B cell (primary cell): ENCODE measurements at regions not wholly inside any gene's neighbourhood (a gene's known extent, or its start where the extent isn't known, plus 50 kb on each side); places are given as distances from the start of the nearest gene placed in this dataset.

Source experiments
- ATAC-seq: fragments of 200-7000 bp; cut with Tn5 transposase; one replicate; pipeline ENCODE4 v1.10.0; 2021; ENCODE audit warnings: low read depth, mild to moderate bottlenecking, moderate number of reproducible peaks, moderate library complexity
- CTCF ChIA-PET: fragments of 350-600 bp; sonication (Branson Sonifier 250); formaldehyde crosslinking; loops from one replicate; lab custom pipeline; 2021; ENCODE audit warnings: antibody characterized with exemption, inconsistent platforms; lab: Charles Lee
- POLR2A ChIA-PET: fragments of 350-600 bp; sonication (Branson Sonifier 250); formaldehyde crosslinking; loops from one replicate; lab custom pipeline; 2021; ENCODE audit warnings: antibody characterized with exemption; lab: Charles Lee
- DNase-seq: peaks from one replicate; pipeline ENCODE4 v3.0.0; 2013
- H2AFZ ChIP-seq: 2 replicates; pipeline ENCODE4 v1.6.1; 2012; ENCODE audit warnings: mild to moderate bottlenecking, low read depth, low read length; ENCODE audit not compliant: insufficient read depth, poor library complexity, severe bottlenecking
- H3K27ac ChIP-seq, 2 donors: 1 replicate in 1 of 2; 2 replicates in 1 of 2; pipeline ENCODE4 v1.5.1; 2012 to 2013; ENCODE audit warnings: low read length in 2 of 2, mild to moderate bottlenecking in 2 of 2, moderate library complexity in 1 of 2
- H3K27me3 ChIP-seq, 4 experiments: fragments of 200-600 bp in 1 of 4; sonication (generic) in 1 of 4; replicated peaks in 1 of 4; 1 replicate in 2 of 4; 2 replicates in 2 of 4; pipeline versions ENCODE4 v1.6.1 to v1.7.0; 2013 to 2016; ENCODE audit warnings: low read length in 3 of 4, mild to moderate bottlenecking in 2 of 4, mixed read lengths in 1 of 4, moderate library complexity in 1 of 4; ENCODE audit not compliant: insufficient read depth in 4 of 4, control insufficient read depth in 3 of 4; ENCODE audit errors: control extremely low read depth in 1 of 4
- H3K36me3 ChIP-seq, 2 experiments: replicated peaks in 1 of 2; 1 replicate in 1 of 2; 2 replicates in 1 of 2; pipeline versions ENCODE4 v1.6.1 to v1.7.1; 2013; ENCODE audit warnings: low read length in 1 of 2; ENCODE audit not compliant: insufficient read depth in 2 of 2, control insufficient read depth in 1 of 2; ENCODE audit errors: control extremely low read depth in 1 of 2, extremely low read depth in 1 of 2
- H3K4me1 ChIP-seq, 2 donors: fragments of 200-600 bp in 1 of 2; sonication (generic) in 1 of 2; 1 replicate in 1 of 2; 2 replicates in 1 of 2; pipeline versions ENCODE4 v1.5.1 to v1.6.1; 2013 to 2017; ENCODE audit warnings: low read length in 2 of 2; ENCODE audit not compliant: control insufficient read depth in 2 of 2, insufficient read depth in 2 of 2
- H3K4me2 ChIP-seq: replicated peaks from 2 replicates; pipeline ENCODE3; 2012; ENCODE audit warnings: mild to moderate bottlenecking, low read depth, low read length; ENCODE audit not compliant: poor library complexity, severe bottlenecking
- H3K4me3 ChIP-seq, 5 experiments: fragments of 200-600 bp in 1 of 5; sonication (generic) in 1 of 5; 1 replicate in 3 of 5; 2 replicates in 2 of 5; pipeline versions ENCODE4 v1.5.1 to v1.7.0; 2011 to 2016; ENCODE audit warnings: low read length in 4 of 5, mild to moderate bottlenecking in 4 of 5, low read depth in 2 of 5, control low read depth in 1 of 5, moderate library complexity in 1 of 5; ENCODE audit not compliant: insufficient read depth in 1 of 5; ENCODE audit errors: control extremely low read depth in 1 of 5, extremely low read depth in 1 of 5
- H3K79me2 ChIP-seq: fragments of 200-600 bp; sonication (generic); one replicate; pipeline ENCODE4 v1.6.0; 2016; ENCODE audit warnings: low read length; ENCODE audit not compliant: control insufficient read depth, insufficient read depth
- H3K9ac ChIP-seq: fragments of 200-600 bp; sonication (generic); 2 replicates; pipeline ENCODE4 v1.6.1; 2017; ENCODE audit warnings: mild to moderate bottlenecking, low read length, moderate library complexity
- H3K9me3 ChIP-seq, 3 donors: one replicate each; pipeline versions ENCODE4 v1.6.1 to v1.7.1; 2013; ENCODE audit warnings: low read length in 2 of 3; ENCODE audit not compliant: control insufficient read depth in 2 of 3, insufficient read depth in 1 of 3; ENCODE audit errors: control extremely low read depth in 1 of 3
- H4K20me1 ChIP-seq: 2 replicates; pipeline ENCODE4 v1.6.0; 2012; ENCODE audit warnings: mild to moderate bottlenecking, low read length; ENCODE audit not compliant: insufficient read depth, control insufficient read depth, poor library complexity, severe bottlenecking
- H3K27ac Mint-ChIP-seq: one replicate; pipeline ENCODE4 v1.8.0; 2021; ENCODE audit warnings: mixed read lengths
- H3K27me3 Mint-ChIP-seq: one replicate; pipeline ENCODE4 v1.8.0; 2021; ENCODE audit warnings: mixed read lengths
- H3K4me1 Mint-ChIP-seq: one replicate; pipeline ENCODE4 v1.8.0; 2021; ENCODE audit warnings: mixed read lengths
- H3K4me3 Mint-ChIP-seq: one replicate; pipeline ENCODE4 v1.8.0; 2021; ENCODE audit warnings: mixed read lengths
- H3K9me3 Mint-ChIP-seq: one replicate; pipeline ENCODE4 v1.8.0; 2022; ENCODE audit warnings: mixed read lengths; ENCODE audit not compliant: insufficient read depth
- CTCF ChIP-seq: fragments of 200-600 bp; IDR thresholded peaks from one replicate; pipeline ENCODE4 v1.8.0; 2022; ENCODE audit warnings: antibody characterized with exemption, mild to moderate bottlenecking
- EZH2 ChIP-seq: IDR thresholded peaks from 2 replicates; pipeline ENCODE4 v1.6.1; 2012; ENCODE audit warnings: borderline replicate concordance, low read depth, mild to moderate bottlenecking, moderate library complexity, low read length; ENCODE audit not compliant: insufficient read depth, poor library complexity, severe bottlenecking
- WGBS: methylation state at CpG from one replicate; pipeline ENCODE4 v1.1.5; 2013; ENCODE audit warnings: missing lambda C conversion rate; ENCODE audit not compliant: insufficient coverage; 5-methylcytosine and 5-hydroxymethylcytosine counted together
- intact Hi-C: fragments of 100-400 bp; cut with micrococcal nuclease; formaldehyde crosslinking; loops from one replicate; pipeline ENCODE4 v1.10.0; 2022

- Histone ChIP-seq H2AFZ (no peak overlapping the region), H3K27me3 (peaks cover 0 to 4% (median 0%) of the 10 kb centered on the region in 4 experiments), H3K4me3 (no peak overlapping the region), H4K20me1 (no peaks in the 10 kb centered on the region), H3K4me1 (no peaks in the 10 kb centered on the region), H3K27ac (no peak overlapping the region), H3K9ac (no peak overlapping the region), H3K79me2 (no peaks in the 10 kb centered on the region), H3K4me2 (no peak overlapping the region), H3K9me3 (peaks cover 0 to 6% (median 0%) of the 10 kb centered on the region in 3 donors), H3K36me3 (no peaks in the 10 kb centered on the region)
- ChIA-PET POLR2A (no interaction called here), CTCF (no interaction called here)
- Mint-ChIP-seq H3K27ac (no peak overlapping the region), H3K9me3 (peaks cover 2% of the 10 kb centered on the region), H3K4me3 (no peak overlapping the region), H3K4me1 (no peaks in the 10 kb centered on the region), H3K27me3 (no peaks in the 10 kb centered on the region)
- DNase-seq, result no peak
- TF ChIP-seq CTCF (no peak), EZH2 (no peak)
- 71% methylated on average over 3 of the region's 4 CpGs for WGBS
- no peak for ATAC-seq
- intact Hi-C loops, result no loop called here
Measured at GRCh38 chr2:219820767-219821166, 193.3 kb downstream of the SLC4A3 start.

- H3K36me3 ChIP-seq, result no peaks in the 10 kb centered on the region
- Mint-ChIP-seq H3K9me3 (no peaks in the 10 kb centered on the region), H3K27me3 (no peaks in the 10 kb centered on the region), H3K4me1 (no peaks in the 10 kb centered on the region), H3K27ac (no peak overlapping the region), H3K4me3 (no peak overlapping the region)
- no peaks in the 10 kb centered on the region for H4K20me1 ChIP-seq
- 92% methylated on average over 4 of the region's 7 CpGs for WGBS
- no peak overlapping the region for H3K4me2 ChIP-seq
- no peak overlapping the region for H3K27ac ChIP-seq
- no peaks in the 10 kb centered on the region for H3K4me1 ChIP-seq
- H3K79me2 ChIP-seq, result no peaks in the 10 kb centered on the region
- TF ChIP-seq EZH2 (no peak), CTCF (no peak)
- H3K9ac ChIP-seq, result no peak overlapping the region
- ATAC-seq, result no peak
- no peak for DNase-seq
- H3K27me3 ChIP-seq, result peaks cover 0 to 4% (median 0%) of the 10 kb centered on the region in 4 experiments
- POLR2A ChIA-PET, result no interaction called here
- intact Hi-C loops, result no loop called here
- peaks cover 0 to 6% (median 0%) of the 10 kb centered on the region in 3 donors for H3K9me3 ChIP-seq
- H2AFZ ChIP-seq, result no peak overlapping the region
- no peak overlapping the region for H3K4me3 ChIP-seq
- CTCF ChIA-PET, result no interaction called here
Measured at GRCh38 chr2:219823574-219823973, 196.1 kb downstream of the SLC4A3 start.
